ENCODE measurements at regions not wholly inside any gene's neighbourhood (a gene's known extent, or its start where the extent isn't known, plus 50 kb on each side); places are given as distances from the start of the nearest gene placed in this dataset.

GRCh38 chr14:98503086-98503815 is 768.7 kb downstream of the BCL11B start:
- no peaks in the 10 kb centered on the region for H3K27me3 ChIP-seq (ENCODE audit: insufficient read depth, poor library complexity, severe bottlenecking)
- TF ChIP-seq CTCF (IDR thresholded peaks at IDR 0.05; ENCODE audit: insufficient read depth, low read length) (no peak), REST (IDR thresholded peaks at IDR 0.05; ENCODE audit: insufficient replicate concordance, low read depth) (no peak), GABPA (IDR thresholded peaks at IDR 0.05; ENCODE audit: low read depth) (no peak), SPI1 (IDR thresholded peaks at IDR 0.05; ENCODE audit: borderline replicate concordance, low read depth) (no peak), POLR2AphosphoS5 (IDR thresholded peaks at IDR 0.05; ENCODE audit: low read depth) (no peak)
- no peak for DNase-seq (ENCODE audit: low read depth in 1 of 2, low spot score in 1 of 2)
- no peak overlapping the region for H3K27ac ChIP-seq (replicated peaks)
- H3K4me3 ChIP-seq (replicated peaks; ENCODE audit: insufficient read depth, low read length) = no peak overlapping the region

GRCh38 chr14:98507264-98507663 is 764.7 kb downstream of the BCL11B start:
- no peak overlapping the region for H3K4me3 ChIP-seq (replicated peaks; ENCODE audit: insufficient read depth, low read length)
- no peak for DNase-seq (ENCODE audit: low read depth in 1 of 2, low spot score in 1 of 2)
- H3K27me3 ChIP-seq (ENCODE audit: insufficient read depth, poor library complexity, severe bottlenecking) = no peaks in the 10 kb centered on the region
- H3K27ac ChIP-seq (replicated peaks) = no peak overlapping the region
- no peak for TF ChIP-seq POLR2AphosphoS5 (IDR thresholded peaks at IDR 0.05; ENCODE audit: low read depth)
- no peak for TF ChIP-seq SPI1 (IDR thresholded peaks at IDR 0.05; ENCODE audit: borderline replicate concordance, low read depth)
- TF ChIP-seq CTCF (IDR thresholded peaks at IDR 0.05; ENCODE audit: insufficient read depth, low read length) = no peak
- no peak for TF ChIP-seq GABPA (IDR thresholded peaks at IDR 0.05; ENCODE audit: low read depth)
- TF ChIP-seq REST (IDR thresholded peaks at IDR 0.05; ENCODE audit: insufficient replicate concordance, low read depth) = no peak

- H3K27ac ChIP-seq (replicated peaks) = no peak overlapping the region
- H3K27me3 ChIP-seq (ENCODE audit: insufficient read depth, poor library complexity, severe bottlenecking) = no peaks in the 10 kb centered on the region
- no peak for TF ChIP-seq POLR2AphosphoS5 (IDR thresholded peaks at IDR 0.05; ENCODE audit: low read depth)
- no peak for TF ChIP-seq GABPA (IDR thresholded peaks at IDR 0.05; ENCODE audit: low read depth)
- no peak for TF ChIP-seq REST (IDR thresholded peaks at IDR 0.05; ENCODE audit: insufficient replicate concordance, low read depth)
- no peak for TF ChIP-seq SPI1 (IDR thresholded peaks at IDR 0.05; ENCODE audit: borderline replicate concordance, low read depth)
- no peak for TF ChIP-seq CTCF (IDR thresholded peaks at IDR 0.05; ENCODE audit: insufficient read depth, low read length)
- DNase-seq (ENCODE audit: low read depth in 1 of 2, low spot score in 1 of 2) = no peak
- no peak overlapping the region for H3K4me3 ChIP-seq (replicated peaks; ENCODE audit: insufficient read depth, low read length)
Measured at GRCh38 chr14:98510392-98510791, 761.6 kb downstream of the BCL11B start.
